Ishikawa (cell line): ENCODE measurements at regions not wholly inside any gene's neighbourhood (a gene's known extent, or its start where the extent isn't known, plus 50 kb on each side); places are given as distances from the start of the nearest gene placed in this dataset.

Experiments
- CEBPB ChIP-seq: IDR thresholded peaks from 2 replicates; pipeline ENCODE4 v1.6.1; 2012
- CREB1 ChIP-seq: IDR thresholded peaks from 2 replicates; pipeline ENCODE4 v1.6.1; 2012; ENCODE audit warnings: low read depth
- EGR1 ChIP-seq: IDR thresholded peaks from 2 replicates; pipeline ENCODE4 v1.6.1; 2012
- EP300 ChIP-seq: IDR thresholded peaks from 2 replicates; pipeline ENCODE4 v1.6.1; 2012; ENCODE audit warnings: borderline replicate concordance
- FOXM1 ChIP-seq: IDR thresholded peaks from 2 replicates; pipeline ENCODE4 v1.6.1; 2012; ENCODE audit warnings: low read depth, borderline replicate concordance
- NFIC ChIP-seq: IDR thresholded peaks from 2 replicates; pipeline ENCODE4 v1.6.1; 2012
- RAD21 ChIP-seq: IDR thresholded peaks from 2 replicates; pipeline ENCODE4 v1.6.1; 2012; ENCODE audit warnings: low read depth
- REST ChIP-seq: IDR thresholded peaks from 2 replicates; pipeline ENCODE4 v1.6.1; 2012; ENCODE audit warnings: low read depth, mild to moderate bottlenecking
- TAF1 ChIP-seq: IDR thresholded peaks from 2 replicates; pipeline ENCODE4 v1.6.1; 2012; ENCODE audit warnings: low read depth, mild to moderate bottlenecking
- TCF12 ChIP-seq: IDR thresholded peaks from 2 replicates; pipeline ENCODE4 v1.6.1; 2012; ENCODE audit warnings: low read depth
- TEAD4 ChIP-seq: IDR thresholded peaks from 2 replicates; pipeline ENCODE4 v1.6.1; 2012
- USF1 ChIP-seq: IDR thresholded peaks from 2 replicates; pipeline ENCODE4 v1.6.1; 2012
- YY1 ChIP-seq: IDR thresholded peaks from 2 replicates; pipeline ENCODE4 v1.6.1; 2012; ENCODE audit warnings: low read depth
- ZBTB7A ChIP-seq: IDR thresholded peaks from 2 replicates; pipeline ENCODE4 v1.6.1; 2012; ENCODE audit warnings: low read depth
- TF ChIP-seq, protein P1 (sequence below): IDR thresholded peaks from 2 replicates; pipeline ENCODE4 v1.6.1; 2012

DNA sequence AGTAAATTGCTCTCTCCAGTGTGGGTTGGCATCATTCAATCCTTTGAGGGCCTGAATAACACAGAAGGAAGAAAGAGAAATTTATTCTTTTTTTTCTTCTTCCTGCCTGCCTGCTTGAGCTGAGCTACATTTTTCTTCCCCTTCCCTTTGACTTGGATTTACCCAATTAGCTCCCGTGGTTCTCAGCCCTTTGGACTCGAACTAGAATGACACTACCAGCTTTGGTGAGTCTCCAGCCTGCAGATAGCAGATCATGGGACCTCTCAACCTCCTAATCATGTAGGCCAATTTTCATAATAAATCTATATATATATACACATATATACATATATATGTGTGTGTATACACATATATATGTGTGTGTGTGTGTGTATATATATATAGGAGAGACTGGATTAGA is 128.6 kb downstream of the ISOC1 start:
- TF ChIP-seq CEBPB (no peak), FOXM1 (no peak), NFIC (no peak), REST (no peak), RAD21 (no peak), TAF1 (no peak), YY1 (no peak), ZBTB7A (no peak), EGR1 (no peak), TEAD4 (no peak), USF1 (no peak), EP300 (no peak), TCF12 (no peak), CREB1 (no peak)
- TF ChIP-seq, protein P1, sequence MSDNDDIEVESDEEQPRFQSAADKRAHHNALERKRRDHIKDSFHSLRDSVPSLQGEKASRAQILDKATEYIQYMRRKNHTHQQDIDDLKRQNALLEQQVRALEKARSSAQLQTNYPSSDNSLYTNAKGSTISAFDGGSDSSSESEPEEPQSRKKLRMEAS, result no peak

DNA sequence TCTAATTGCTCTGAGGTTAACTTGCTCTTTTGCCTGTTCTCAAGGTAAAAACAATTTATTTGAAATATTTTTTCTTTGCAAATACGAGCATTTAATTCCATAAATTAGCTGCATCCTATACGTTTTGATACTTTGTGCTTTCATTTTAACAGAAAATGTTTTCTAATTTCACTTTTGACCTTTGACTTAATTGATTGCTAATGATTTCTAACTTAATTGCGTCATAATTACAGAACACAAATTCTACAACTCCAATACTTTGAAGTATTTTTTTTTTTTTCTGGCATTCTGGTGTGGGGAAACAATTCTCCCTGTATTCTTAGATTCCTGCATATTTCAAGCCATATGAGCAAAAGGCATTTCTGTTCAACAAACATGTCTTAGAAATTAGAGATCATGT is 134.0 kb downstream of the ISOC1 start:
- TF ChIP-seq, protein P1, result no peak
- TF ChIP-seq FOXM1 (no peak), CREB1 (no peak), RAD21 (no peak), EP300 (no peak), TCF12 (no peak), TEAD4 (no peak), REST (no peak), ZBTB7A (no peak), YY1 (no peak), USF1 (no peak), TAF1 (no peak), EGR1 (no peak), CEBPB (no peak), NFIC (no peak)

GRCh38 chr5:129241755-129242154 is 147.2 kb downstream of the ISOC1 start:
- TF ChIP-seq TEAD4 (no peak), RAD21 (no peak), YY1 (no peak), TCF12 (no peak), NFIC (no peak), REST (no peak), TAF1 (no peak), ZBTB7A (no peak), FOXM1 (no peak), EP300 (no peak), USF1 (no peak), CREB1 (no peak)
- TF ChIP-seq, protein P1, result no peak

DNA sequence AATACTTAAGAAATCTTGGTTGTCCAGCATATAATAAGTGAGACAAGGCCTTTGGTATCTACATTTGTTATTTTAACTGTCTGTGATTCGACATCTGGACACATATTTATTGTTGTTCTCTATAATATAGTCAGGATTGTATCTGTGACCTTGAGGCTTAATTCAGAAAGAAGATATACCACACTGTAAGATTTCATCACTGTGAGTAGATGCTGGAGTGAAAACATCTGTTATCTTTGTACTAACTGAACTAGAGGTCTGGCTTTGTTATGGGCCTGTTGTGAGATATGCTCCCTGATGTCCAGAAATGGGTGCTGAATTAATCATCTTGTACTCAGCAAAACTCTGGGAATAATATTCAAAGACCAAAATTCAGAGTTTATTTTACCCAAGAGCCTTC is 148.5 kb downstream of the ISOC1 start:
- TF ChIP-seq USF1, result no peak
- TF ChIP-seq, protein P1, result no peak
- TF ChIP-seq TCF12, result no peak
- TF ChIP-seq TEAD4, result no peak
- TF ChIP-seq TAF1, result no peak
- TF ChIP-seq YY1, result no peak
- no peak for TF ChIP-seq CEBPB
- no peak for TF ChIP-seq CREB1
- TF ChIP-seq ZBTB7A, result no peak
- TF ChIP-seq NFIC, result no peak
